Endothelial cell of umbilical vein (primary cell): ENCODE measurements at regions not wholly inside any gene's neighbourhood (a gene's known extent, or its start where the extent isn't known, plus 50 kb on each side); places are given as distances from the start of the nearest gene placed in this dataset.

Source experiments
- BruUV-seq: library from RNA; stranded (reverse); fragments of 400-500 nt; replicated peaks from 2 replicates; lab custom pipeline; 2021; lab: Mats Ljungman, UMichigan
- CTCF ChIA-PET: fragments of 300-600, 350-600 bp; sonication (Branson Sonifier 250); formaldehyde crosslinking; loops from one replicate; lab custom pipeline; 2021; ENCODE audit warnings: antibody characterized with exemption, inconsistent platforms; lab: Charles Lee
- POLR2A ChIA-PET: fragments of 300-600, 350-600 bp; sonication (Branson Sonifier 250); formaldehyde crosslinking; loops from one replicate; lab custom pipeline; 2021; ENCODE audit warnings: antibody characterized with exemption, inconsistent platforms; lab: Charles Lee
- DNase-seq: peaks from one replicate; pipeline ENCODE4 v3.0.0-alpha.2; 2011; ENCODE audit warnings: low read depth, low spot score
- FAIRE-seq: peaks from 2 replicates; lab custom pipeline; 2011; peaks lifted over from hg19 to GRCh38; lab: Jason Lieb, UNC
- H2AFZ ChIP-seq: 2 replicates; pipeline ENCODE4 v1.6.0; 2012; ENCODE audit warnings: low read depth, low read length, control low read depth, inconsistent platforms
- H3K27ac ChIP-seq: 2 replicates; pipeline ENCODE4 v1.5.1; 2011; ENCODE audit warnings: low read depth, mild to moderate bottlenecking, control low read depth, low read length, moderate library complexity; ENCODE audit not compliant: insufficient read depth
- H3K27me3 ChIP-seq, 2 experiments: 2 replicates each; pipeline versions ENCODE4 v1.6.0 to v1.6.1; 2011; ENCODE audit warnings: low read length in 2 of 2, mixed read lengths in 1 of 2; ENCODE audit not compliant: control insufficient read depth in 2 of 2, insufficient read depth in 2 of 2
- H3K36me3 ChIP-seq, 2 experiments: 2 replicates in 1 of 2; 3 replicates in 1 of 2; pipeline ENCODE4 v1.5.1; 2011; ENCODE audit warnings: low read length in 2 of 2, mild to moderate bottlenecking in 1 of 2, moderate library complexity in 1 of 2; ENCODE audit not compliant: control insufficient read depth in 2 of 2, insufficient read depth in 2 of 2; ENCODE audit errors: extremely low read depth in 1 of 2
- H3K4me1 ChIP-seq: 3 replicates; pipeline ENCODE4 v1.5.1; 2011; ENCODE audit warnings: mild to moderate bottlenecking, low read length; ENCODE audit not compliant: control insufficient read depth, insufficient read depth; ENCODE audit errors: extremely low read depth
- H3K4me2 ChIP-seq: 2 replicates; pipeline ENCODE4 v1.6.1; 2011; ENCODE audit warnings: low read length, control low read depth, mixed read lengths; ENCODE audit not compliant: insufficient read depth
- H3K4me3 ChIP-seq, 3 experiments: fragments of 200-600 bp in 1 of 3; sonication (generic), shearing (Covaris generic) in 1 of 3; replicated peaks in 1 of 3; 2 replicates each; pipeline ENCODE4 v1.5.1; 2011 to 2016; ENCODE audit warnings: control low read depth in 3 of 3, low read length in 3 of 3, mild to moderate bottlenecking in 2 of 3, inconsistent platforms in 1 of 3, low read depth in 1 of 3, moderate library complexity in 1 of 3; ENCODE audit not compliant: insufficient read depth in 1 of 3
- H3K79me2 ChIP-seq: 2 replicates; pipeline ENCODE4 v1.6.0; 2012; ENCODE audit warnings: low read length, inconsistent platforms; ENCODE audit not compliant: control insufficient read depth, insufficient read depth
- H3K9ac ChIP-seq: replicated peaks from 2 replicates; pipeline ENCODE3; 2011; ENCODE audit warnings: low read length, control low read depth; ENCODE audit not compliant: insufficient read depth; ENCODE audit errors: extremely low read depth
- H3K9me1 ChIP-seq: replicated peaks from 3 replicates; pipeline ENCODE4 v1.6.0; 2011; ENCODE audit warnings: mild to moderate bottlenecking, low read length; ENCODE audit not compliant: control insufficient read depth, insufficient read depth; ENCODE audit errors: extremely low read depth
- H3K9me3 ChIP-seq: replicated peaks from 2 replicates; pipeline ENCODE4 v1.5.1; 2012; ENCODE audit warnings: low read length, inconsistent platforms; ENCODE audit not compliant: control insufficient read depth, insufficient read depth
- H4K20me1 ChIP-seq: replicated peaks from 2 replicates; pipeline ENCODE3; 2011; ENCODE audit warnings: mild to moderate bottlenecking, low read length; ENCODE audit not compliant: control insufficient read depth, insufficient read depth; ENCODE audit errors: extremely low read depth
- EZH2 ChIP-seq: IDR thresholded peaks from 2 replicates; pipeline ENCODE4 v1.6.1; 2012; ENCODE audit warnings: borderline replicate concordance, low read depth, mild to moderate bottlenecking, moderate library complexity, low read length, inconsistent platforms; ENCODE audit not compliant: severe bottlenecking
- FOS ChIP-seq: IDR thresholded peaks from 2 replicates; pipeline ENCODE4 v1.6.1; 2011; ENCODE audit warnings: mild to moderate bottlenecking, low read length, moderate library complexity, borderline replicate concordance; ENCODE audit not compliant: insufficient read depth
- GATA2 ChIP-seq: IDR thresholded peaks from 2 replicates; pipeline ENCODE4 v1.7.0; 2011; ENCODE audit warnings: low read depth, mild to moderate bottlenecking, moderate library complexity, mixed read lengths, low read length; ENCODE audit not compliant: insufficient read length, insufficient read depth
- JUN ChIP-seq: IDR thresholded peaks from 2 replicates; pipeline ENCODE4 v1.6.1; 2011; ENCODE audit warnings: borderline replicate concordance, low read depth; ENCODE audit not compliant: insufficient read length, insufficient read depth
- MYC ChIP-seq: IDR thresholded peaks from one replicate; pipeline ENCODE4 v1.6.1; 2011; ENCODE audit warnings: mild to moderate bottlenecking, low read depth, low read length
- POLR2A ChIP-seq: IDR thresholded peaks from 2 replicates; pipeline ENCODE4 v1.6.1; 2012; ENCODE audit warnings: low read depth, mild to moderate bottlenecking, control low read depth, low read length
- POLR2AphosphoS5 ChIP-seq: IDR thresholded peaks from 2 replicates; pipeline ENCODE4 v1.6.1; 2012; ENCODE audit warnings: low read depth, mild to moderate bottlenecking, control low read depth, low read length, moderate library complexity; ENCODE audit not compliant: insufficient read depth
- dilution Hi-C: fragments of 300-500 bp; cut with MboI; formaldehyde crosslinking; loops from one replicate; pipeline ENCODE4 v1.15.0; 2019; ENCODE audit warnings: low sequenced_read_pairs; ENCODE audit not compliant: extremely low pct_ligation_motif_present
- intact Hi-C: fragments of 100-400 bp; cut with micrococcal nuclease; formaldehyde crosslinking; loops from one replicate; pipeline ENCODE4 v1.10.0; 2022
- TF ChIP-seq, protein P1 (sequence below): IDR thresholded peaks from 2 replicates; pipeline ENCODE4 v1.6.1; 2011; ENCODE audit not compliant: insufficient read depth, insufficient read length
- TF ChIP-seq, protein P2 (sequence below), 2 donors: IDR thresholded peaks; 1 replicate in 1 of 2; 2 replicates in 1 of 2; pipeline ENCODE4 v1.5.1; 2011; ENCODE audit warnings: low read length in 2 of 2, mild to moderate bottlenecking in 2 of 2, moderate library complexity in 2 of 2, control low read depth in 1 of 2, inconsistent platforms in 1 of 2, low read depth in 1 of 2; ENCODE audit not compliant: insufficient read depth in 1 of 2; ENCODE audit errors: extremely low read depth in 1 of 2

DNA sequence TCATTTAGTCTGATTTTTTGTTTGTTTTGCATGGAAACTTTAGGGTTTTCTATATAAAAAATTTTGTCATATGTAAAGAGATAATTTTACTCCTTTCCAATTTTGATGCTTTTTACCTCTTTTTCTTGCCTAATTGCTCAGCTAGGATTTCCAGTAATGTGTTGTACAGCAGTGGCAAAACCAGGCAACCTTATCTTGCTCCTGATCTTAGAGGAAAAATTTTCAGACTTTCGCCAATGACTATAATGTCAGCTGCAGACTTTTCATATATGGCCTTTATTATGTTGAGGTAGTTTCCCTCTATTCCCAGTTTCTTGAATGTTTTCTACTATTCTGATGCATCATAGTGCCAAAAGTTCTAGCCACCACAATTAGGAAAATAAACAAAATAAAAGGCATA is 126.3 kb downstream of the ALOX5 start:
- H3K79me2 ChIP-seq, result no peaks in the 10 kb centered on the region
- ChIA-PET POLR2A (no interaction called here), CTCF (no interaction called here)
- no peak for TF ChIP-seq FOS
- TF ChIP-seq GATA2, result no peak
- TF ChIP-seq, protein P1, sequence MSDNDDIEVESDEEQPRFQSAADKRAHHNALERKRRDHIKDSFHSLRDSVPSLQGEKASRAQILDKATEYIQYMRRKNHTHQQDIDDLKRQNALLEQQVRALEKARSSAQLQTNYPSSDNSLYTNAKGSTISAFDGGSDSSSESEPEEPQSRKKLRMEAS, result no peak
- no peak for TF ChIP-seq EZH2
- TF ChIP-seq JUN, result no peak
- TF ChIP-seq POLR2A, result no peak
- TF ChIP-seq, protein P2, sequence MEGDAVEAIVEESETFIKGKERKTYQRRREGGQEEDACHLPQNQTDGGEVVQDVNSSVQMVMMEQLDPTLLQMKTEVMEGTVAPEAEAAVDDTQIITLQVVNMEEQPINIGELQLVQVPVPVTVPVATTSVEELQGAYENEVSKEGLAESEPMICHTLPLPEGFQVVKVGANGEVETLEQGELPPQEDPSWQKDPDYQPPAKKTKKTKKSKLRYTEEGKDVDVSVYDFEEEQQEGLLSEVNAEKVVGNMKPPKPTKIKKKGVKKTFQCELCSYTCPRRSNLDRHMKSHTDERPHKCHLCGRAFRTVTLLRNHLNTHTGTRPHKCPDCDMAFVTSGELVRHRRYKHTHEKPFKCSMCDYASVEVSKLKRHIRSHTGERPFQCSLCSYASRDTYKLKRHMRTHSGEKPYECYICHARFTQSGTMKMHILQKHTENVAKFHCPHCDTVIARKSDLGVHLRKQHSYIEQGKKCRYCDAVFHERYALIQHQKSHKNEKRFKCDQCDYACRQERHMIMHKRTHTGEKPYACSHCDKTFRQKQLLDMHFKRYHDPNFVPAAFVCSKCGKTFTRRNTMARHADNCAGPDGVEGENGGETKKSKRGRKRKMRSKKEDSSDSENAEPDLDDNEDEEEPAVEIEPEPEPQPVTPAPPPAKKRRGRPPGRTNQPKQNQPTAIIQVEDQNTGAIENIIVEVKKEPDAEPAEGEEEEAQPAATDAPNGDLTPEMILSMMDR (IDR thresholded peaks at IDR 0.05; ENCODE audit: extremely low read depth in 1 of 2, insufficient read depth in 1 of 2, low read depth in 1 of 2, low read length in 2 of 2), result no peak
- no peak for TF ChIP-seq MYC
- no peak for TF ChIP-seq POLR2AphosphoS5
- no peaks in the 10 kb centered on the region for H4K20me1 ChIP-seq
- H3K36me3 ChIP-seq, result no peaks in the 10 kb centered on the region
- no TSS peak for BruUV-seq
- H3K4me1 ChIP-seq, result no peaks in the 10 kb centered on the region
- dilution Hi-C loops, result no loop called here
- no peak overlapping the region for H3K9ac ChIP-seq
- H3K4me3 ChIP-seq, result no peak overlapping the region
- intact Hi-C loops, result no loop called here
- FAIRE-seq (no peak), DNase-seq (no peak)
- H3K27me3 ChIP-seq, result no peaks in the 10 kb centered on the region
- H3K27ac ChIP-seq, result no peak overlapping the region
- H2AFZ ChIP-seq, result no peak overlapping the region
- H3K9me1 ChIP-seq, result no peaks in the 10 kb centered on the region
- no peak overlapping the region for H3K4me2 ChIP-seq
- no peaks in the 10 kb centered on the region for H3K9me3 ChIP-seq
